C1 segment of cervical spinal cord (tissue), 14 donors: ENCODE measurements at regions not wholly inside any gene's neighbourhood (a gene's known extent, or its start where the extent isn't known, plus 50 kb on each side); places are given as distances from the start of the nearest gene placed in this dataset.

Source experiments
- DNase-seq, 14 donors: peaks; one replicate each; lab custom pipeline; 2025; lab: John Stamatoyannopoulos, UW

- no peak for DNase-seq
These were observed 205.4 kb upstream of the BMP2 start for GRCh38 chr20:6562111-6562510.

- no peak for DNase-seq
These were observed 206.5 kb upstream of the BMP2 start for GRCh38 chr20:6560978-6561377.

- no peak for DNase-seq
These were observed 207.7 kb upstream of the BMP2 start for GRCh38 chr20:6559791-6560190.

GRCh38 chr20:6558341-6558740 is 209.1 kb upstream of the BMP2 start:
- no peak for DNase-seq

GRCh38 chr20:6533761-6534479 is 233.6 kb upstream of the BMP2 start:
- peak in 1 of 14 donors; percentile 1 for DNase-seq

- DNase-seq: no peak
These were observed 234.1 kb upstream of the BMP2 start for GRCh38 chr20:6533351-6533750.

GRCh38 chr20:6530779-6531315 is 236.6 kb upstream of the BMP2 start:
- DNase-seq: no peak

- DNase-seq: no peak
These were observed 237.2 kb upstream of the BMP2 start for GRCh38 chr20:6530254-6530653.

- DNase-seq: no peak
These were observed 241.8 kb upstream of the BMP2 start for GRCh38 chr20:6525447-6526303.

GRCh38 chr20:6524305-6524704 is 243.2 kb upstream of the BMP2 start:
- no peak for DNase-seq

GRCh38 chr20:6519556-6519955 is 247.9 kb upstream of the BMP2 start:
- no peak for DNase-seq

- no peak for DNase-seq
These were observed 252.2 kb upstream of the BMP2 start for GRCh38 chr20:6515261-6515660.

- DNase-seq: no peak
These were observed 253.9 kb upstream of the BMP2 start for GRCh38 chr20:6513599-6513998.

GRCh38 chr20:6509374-6509773 is 258.1 kb upstream of the BMP2 start:
- no peak for DNase-seq

- DNase-seq: no peak
These were observed 260.6 kb upstream of the BMP2 start for GRCh38 chr20:6506906-6507305.

- no peak for DNase-seq
These were observed 262.7 kb upstream of the BMP2 start for GRCh38 chr20:6504826-6505225.

- no peak for DNase-seq
These were observed 263.3 kb upstream of the BMP2 start for GRCh38 chr20:6504179-6504578.

- no peak for DNase-seq
These were observed 264.5 kb upstream of the BMP2 start for GRCh38 chr20:6502999-6503398.

GRCh38 chr20:6502219-6502618 is 265.3 kb upstream of the BMP2 start:
- DNase-seq: no peak

- no peak for DNase-seq
These were observed 266.4 kb upstream of the BMP2 start for GRCh38 chr20:6501061-6501460.

- no peak for DNase-seq
These were observed 267.9 kb upstream of the BMP2 start for GRCh38 chr20:6499566-6499965.

- DNase-seq: no peak
These were observed 270.6 kb upstream of the BMP2 start for GRCh38 chr20:6496874-6497273.

GRCh38 chr20:6495907-6496306 is 271.6 kb upstream of the BMP2 start:
- DNase-seq: no peak
